Ishikawa (cell line): ENCODE measurements at regions not wholly inside any gene's neighbourhood (a gene's known extent, or its start where the extent isn't known, plus 50 kb on each side); places are given as distances from the start of the nearest gene placed in this dataset.

Source experiments
- CEBPB ChIP-seq: IDR thresholded peaks from 2 replicates; pipeline ENCODE4 v1.6.1; 2012
- CREB1 ChIP-seq: IDR thresholded peaks from 2 replicates; pipeline ENCODE4 v1.6.1; 2012; ENCODE audit warnings: low read depth
- EGR1 ChIP-seq: IDR thresholded peaks from 2 replicates; pipeline ENCODE4 v1.6.1; 2012
- EP300 ChIP-seq: IDR thresholded peaks from 2 replicates; pipeline ENCODE4 v1.6.1; 2012; ENCODE audit warnings: borderline replicate concordance
- FOXM1 ChIP-seq: IDR thresholded peaks from 2 replicates; pipeline ENCODE4 v1.6.1; 2012; ENCODE audit warnings: low read depth, borderline replicate concordance
- NFIC ChIP-seq: IDR thresholded peaks from 2 replicates; pipeline ENCODE4 v1.6.1; 2012
- RAD21 ChIP-seq: IDR thresholded peaks from 2 replicates; pipeline ENCODE4 v1.6.1; 2012; ENCODE audit warnings: low read depth
- REST ChIP-seq: IDR thresholded peaks from 2 replicates; pipeline ENCODE4 v1.6.1; 2012; ENCODE audit warnings: low read depth, mild to moderate bottlenecking
- TAF1 ChIP-seq: IDR thresholded peaks from 2 replicates; pipeline ENCODE4 v1.6.1; 2012; ENCODE audit warnings: low read depth, mild to moderate bottlenecking
- TCF12 ChIP-seq: IDR thresholded peaks from 2 replicates; pipeline ENCODE4 v1.6.1; 2012; ENCODE audit warnings: low read depth
- TEAD4 ChIP-seq: IDR thresholded peaks from 2 replicates; pipeline ENCODE4 v1.6.1; 2012
- USF1 ChIP-seq: IDR thresholded peaks from 2 replicates; pipeline ENCODE4 v1.6.1; 2012
- YY1 ChIP-seq: IDR thresholded peaks from 2 replicates; pipeline ENCODE4 v1.6.1; 2012; ENCODE audit warnings: low read depth
- ZBTB7A ChIP-seq: IDR thresholded peaks from 2 replicates; pipeline ENCODE4 v1.6.1; 2012; ENCODE audit warnings: low read depth
- TF ChIP-seq, protein P1 (sequence below): IDR thresholded peaks from 2 replicates; pipeline ENCODE4 v1.6.1; 2012

GRCh38 chr1:198927129-198927528 is 288.3 kb downstream of the PTPRC start:
- TF ChIP-seq EP300 (no peak), ZBTB7A (no peak), TAF1 (no peak), CREB1 (no peak), REST (no peak), TCF12 (no peak), USF1 (no peak), RAD21 (no peak), YY1 (no peak), CEBPB (no peak)
- TF ChIP-seq, protein P1, sequence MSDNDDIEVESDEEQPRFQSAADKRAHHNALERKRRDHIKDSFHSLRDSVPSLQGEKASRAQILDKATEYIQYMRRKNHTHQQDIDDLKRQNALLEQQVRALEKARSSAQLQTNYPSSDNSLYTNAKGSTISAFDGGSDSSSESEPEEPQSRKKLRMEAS = no peak

GRCh38 chr1:198929111-198929604 is 290.3 kb downstream of the PTPRC start:
- TF ChIP-seq CEBPB = no peak
- TF ChIP-seq YY1 = no peak
- TF ChIP-seq, protein P1 = no peak
- no peak for TF ChIP-seq ZBTB7A
- no peak for TF ChIP-seq RAD21
- TF ChIP-seq TCF12 = no peak
- no peak for TF ChIP-seq USF1
- TF ChIP-seq TEAD4 = no peak
- TF ChIP-seq TAF1 = no peak
- TF ChIP-seq CREB1 = no peak
- TF ChIP-seq NFIC = no peak
- TF ChIP-seq REST = no peak
- TF ChIP-seq EP300 = no peak
- no peak for TF ChIP-seq EGR1
- no peak for TF ChIP-seq FOXM1

GRCh38 chr1:198929961-198930599 is 291.2 kb downstream of the PTPRC start:
- no peak for TF ChIP-seq CREB1
- TF ChIP-seq ZBTB7A = no peak
- no peak for TF ChIP-seq YY1
- no peak for TF ChIP-seq REST
- TF ChIP-seq CEBPB = no peak
- TF ChIP-seq EGR1 = no peak
- no peak for TF ChIP-seq RAD21
- no peak for TF ChIP-seq EP300
- no peak for TF ChIP-seq FOXM1

DNA sequence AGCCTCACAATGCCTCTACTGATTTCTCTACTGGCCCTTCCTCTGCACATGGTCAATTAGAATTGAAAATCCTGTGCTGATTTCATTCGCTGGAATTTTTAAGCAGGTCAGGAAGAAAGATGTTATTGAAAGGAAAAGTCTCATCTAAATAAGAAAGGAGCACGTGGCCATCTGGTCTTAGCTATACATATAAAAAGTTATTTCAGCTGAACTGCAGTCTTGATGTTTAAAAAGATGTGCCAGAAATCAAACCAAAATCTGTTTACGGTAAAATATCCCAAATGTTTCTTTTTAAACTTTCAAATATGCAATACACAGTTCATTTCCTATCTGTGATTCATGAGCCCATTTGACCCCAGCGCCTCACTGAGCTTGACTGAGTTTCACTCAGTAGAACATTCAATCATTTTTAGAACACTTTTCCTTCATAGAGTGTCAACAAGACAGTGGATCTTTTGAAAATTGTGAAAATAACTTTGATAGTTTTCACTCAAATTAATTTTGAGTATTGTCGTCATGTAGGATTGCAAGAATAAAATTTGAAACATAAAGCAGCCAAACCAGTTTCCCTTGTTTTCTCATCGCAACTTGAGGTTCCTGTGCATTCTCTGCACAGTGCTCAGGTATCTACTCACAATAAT is 293.6 kb downstream of the PTPRC start:
- no peak for TF ChIP-seq YY1
- no peak for TF ChIP-seq TCF12
- TF ChIP-seq CREB1 = no peak
- no peak for TF ChIP-seq EP300
- no peak for TF ChIP-seq CEBPB
- no peak for TF ChIP-seq ZBTB7A
- no peak for TF ChIP-seq RAD21
- no peak for TF ChIP-seq TEAD4
- TF ChIP-seq USF1 = no peak
- no peak for TF ChIP-seq EGR1
- no peak for TF ChIP-seq TAF1
- TF ChIP-seq FOXM1 = no peak
- TF ChIP-seq NFIC = no peak
- TF ChIP-seq, protein P1 = no peak
- no peak for TF ChIP-seq REST
